Left lung (tissue), 4 donors: ENCODE measurements at regions not wholly inside any gene's neighbourhood (a gene's known extent, or its start where the extent isn't known, plus 50 kb on each side); places are given as distances from the start of the nearest gene placed in this dataset.
"Not testable (repeated sequence)": the region's sequence is repeated elsewhere in the genome, so short reads cannot be mapped to it uniquely, and the experiment has no call there.

Experiments
- ATAC-seq: fragments of 200-7000 bp; cut with Tn5 transposase; one replicate; pipeline ENCODE4 v1.9.1; 2020; ENCODE audit warnings: moderate library complexity
- DNase-seq, 4 donors: peaks; one replicate each; pipeline ENCODE4 v3.0.0-alpha.2; 2013 to 2020
- H3K27ac ChIP-seq, 2 donors: fragments of 200-600 bp; sonication (generic) in 1 of 2; one replicate each; pipeline versions ENCODE4 v1.5.0 to v1.8.0; 2020 to 2021
- H3K27me3 ChIP-seq, 2 donors: fragments of 200-600 bp; sonication (generic) in 1 of 2; one replicate each; pipeline versions ENCODE4 v1.5.0 to v1.8.0; 2020 to 2021
- H3K36me3 ChIP-seq, 2 donors: fragments of 200-600 bp; sonication (generic) in 1 of 2; one replicate each; pipeline versions ENCODE4 v1.5.0 to v1.8.0; 2020 to 2021
- H3K4me1 ChIP-seq, 2 donors: fragments of 200-600 bp; one replicate each; pipeline ENCODE4 v1.8.0; 2021
- H3K4me3 ChIP-seq, 2 donors: fragments of 200-600 bp; sonication (generic) in 1 of 2; one replicate each; pipeline versions ENCODE4 v1.5.0 to v1.8.0; 2020 to 2021; ENCODE audit warnings: mild to moderate bottlenecking in 1 of 2
- H3K9me3 ChIP-seq, 2 donors: fragments of 200-600 bp; sonication (generic) in 1 of 2; one replicate each; pipeline versions ENCODE4 v1.5.0 to v1.8.0; 2020 to 2021
- CTCF ChIP-seq, 2 donors: fragments of 200-600 bp; sonication (generic) in 1 of 2; IDR thresholded peaks; one replicate each; pipeline versions ENCODE4 v1.5.0 to v1.8.0; 2021; ENCODE audit warnings: antibody characterized with exemption in 2 of 2
- intact Hi-C, 2 donors: fragments of 100-400 bp; cut with DNase I; formaldehyde crosslinking; loops; one replicate each; pipeline versions ENCODE4 v1.11.2 to v1.14.2; 2022
- donor health status: DM: no; HTN: yes; CAD: no.
- donor health status: DM: no; HTN: no; CAD: no.

DNA sequence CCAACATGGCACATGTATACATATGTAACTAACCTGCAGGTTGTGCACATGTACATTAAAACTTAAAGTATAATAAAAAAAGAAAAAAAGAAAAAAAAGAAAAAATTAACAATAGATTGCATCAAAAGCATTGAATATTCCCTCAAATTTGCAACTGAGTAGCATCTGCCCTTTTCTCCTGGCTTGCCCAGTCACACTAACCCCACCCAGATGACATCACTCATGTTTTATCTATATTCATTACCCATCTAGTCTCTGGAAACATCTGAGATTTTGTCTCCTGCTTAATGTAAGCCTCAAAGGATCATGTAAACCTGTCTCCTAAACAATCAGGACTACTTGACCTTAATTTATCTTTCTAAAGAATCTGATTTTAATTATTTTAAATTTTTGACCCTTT, 706.8 kb downstream of the CD109 start:
- ATAC-seq (no peak), DNase-seq (no peak)
- Histone ChIP-seq H3K27me3 (no peaks in the 10 kb centered on the region), H3K4me3 (no peak overlapping the region), H3K36me3 (no peaks in the 10 kb centered on the region), H3K27ac (no peak overlapping the region), H3K4me1 (no peaks in the 10 kb centered on the region), H3K9me3 (no peaks in the 10 kb centered on the region)
- intact Hi-C loops = no loop called here
- no peak for TF ChIP-seq CTCF (IDR thresholded peaks at IDR 0.05)

DNA sequence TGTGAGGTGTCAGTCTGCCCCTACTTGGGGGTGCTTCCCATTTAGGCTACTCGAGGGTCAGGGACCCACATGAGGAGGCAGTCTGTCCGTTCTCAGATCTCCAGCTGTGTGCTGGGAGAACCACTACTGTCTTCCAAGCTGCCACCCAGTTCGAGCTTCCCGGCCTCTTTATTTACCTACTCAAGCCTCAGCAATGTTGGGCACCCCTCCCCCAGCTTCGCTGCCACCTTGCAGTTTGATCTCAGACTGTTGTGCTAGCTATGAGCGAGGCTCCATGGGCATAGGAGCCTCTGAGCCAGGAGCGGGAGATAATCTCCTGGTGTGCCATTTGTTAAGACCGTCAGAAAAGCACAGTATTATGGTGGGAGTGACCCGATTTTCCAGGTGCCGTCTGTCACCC, 682.4 kb downstream of the CD109 start:
- H3K4me3 ChIP-seq, H3K9me3 ChIP-seq, H3K27ac ChIP-seq, H3K4me1 ChIP-seq, H3K36me3 ChIP-seq, ATAC-seq, intact Hi-C loops, H3K27me3 ChIP-seq: not testable (repeated sequence)
- peak in 1 of 4 donors; percentile 13 for DNase-seq

GRCh38 chr6:74369556-74369993, 673.6 kb downstream of the CD109 start:
- Histone ChIP-seq H3K36me3 (no peaks in the 10 kb centered on the region), H3K27ac (no peak overlapping the region), H3K4me3 (no peak overlapping the region), H3K27me3 (no peaks in the 10 kb centered on the region), H3K4me1 (no peaks in the 10 kb centered on the region), H3K9me3 (no peaks in the 10 kb centered on the region)
- no peak for TF ChIP-seq CTCF (IDR thresholded peaks at IDR 0.05)
- intact Hi-C loops = no loop called here
- no peak for DNase-seq
- no peak for ATAC-seq

DNA sequence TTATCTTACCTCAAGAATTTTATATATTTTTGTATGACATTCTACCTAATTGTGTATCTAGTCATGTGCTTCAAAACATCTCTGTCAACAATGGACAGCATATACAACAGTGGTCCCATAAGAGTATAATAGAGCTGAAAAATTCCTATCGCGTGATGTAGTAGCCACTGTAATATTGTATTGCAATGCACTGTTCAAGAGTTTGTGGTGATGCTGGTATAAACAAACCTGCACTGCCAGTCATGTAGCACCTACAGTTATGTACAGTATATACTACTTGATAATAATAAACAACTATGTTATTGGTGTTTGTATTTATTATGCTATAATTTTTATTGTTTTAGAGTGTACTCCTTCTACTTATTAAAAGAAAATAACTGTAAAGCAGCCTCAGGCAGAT, 672.7 kb downstream of the CD109 start:
- no peak for ATAC-seq
- no peak overlapping the region for H3K4me3 ChIP-seq
- no peaks in the 10 kb centered on the region for H3K36me3 ChIP-seq
- intact Hi-C loops = no loop called here
- no peak for DNase-seq
- H3K9me3 ChIP-seq = no peaks in the 10 kb centered on the region
- no peaks in the 10 kb centered on the region for H3K4me1 ChIP-seq
- H3K27me3 ChIP-seq = no peaks in the 10 kb centered on the region
- no peak for TF ChIP-seq CTCF (IDR thresholded peaks at IDR 0.05)
- no peak overlapping the region for H3K27ac ChIP-seq

DNA sequence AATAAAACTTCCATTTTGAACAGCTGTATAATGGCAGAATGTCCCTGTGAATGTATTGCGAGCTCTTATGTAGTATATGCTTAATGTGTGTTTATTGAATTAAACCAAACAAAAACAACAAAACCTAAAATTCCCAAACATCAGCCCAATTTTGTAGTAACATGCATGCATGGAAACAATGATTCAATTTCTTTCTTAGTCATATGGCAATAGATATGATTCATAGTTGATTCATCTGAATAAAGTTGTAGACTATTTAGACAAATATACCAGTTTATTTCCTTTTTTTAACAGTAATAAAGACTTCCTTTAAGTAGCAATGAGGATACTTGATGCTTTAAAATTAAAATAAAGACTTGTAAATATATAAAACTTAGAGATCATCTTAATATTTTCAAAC, 670.6 kb downstream of the CD109 start:
- Histone ChIP-seq H3K27ac (no peak overlapping the region), H3K4me3 (no peak overlapping the region), H3K4me1 (no peaks in the 10 kb centered on the region), H3K27me3 (no peaks in the 10 kb centered on the region), H3K9me3 (no peaks in the 10 kb centered on the region), H3K36me3 (no peaks in the 10 kb centered on the region)
- DNase-seq (no peak), ATAC-seq (no peak)
- TF ChIP-seq CTCF (IDR thresholded peaks at IDR 0.05) = no peak
- intact Hi-C loops = no loop called here

DNA sequence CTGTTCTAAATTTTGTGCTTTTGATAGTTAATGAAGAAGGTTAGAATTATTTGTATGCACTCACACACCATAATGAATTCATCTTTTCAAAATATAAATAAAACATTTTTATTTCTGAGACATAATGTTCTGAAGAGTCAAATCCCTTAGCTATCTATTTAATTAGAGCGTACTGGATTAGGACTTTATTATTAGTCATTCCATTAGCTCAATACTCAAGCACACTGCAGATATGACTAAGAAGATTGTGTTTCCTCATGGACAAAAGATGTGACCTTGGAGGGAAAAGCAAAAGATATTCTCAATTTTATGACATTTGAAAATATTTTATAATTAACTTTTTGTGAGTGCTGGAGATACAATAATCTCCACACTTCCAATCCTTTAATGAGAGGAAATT, 666.4 kb downstream of the CD109 start:
- no peak for TF ChIP-seq CTCF (IDR thresholded peaks at IDR 0.05)
- no peaks in the 10 kb centered on the region for H3K27me3 ChIP-seq
- intact Hi-C loops = no loop called here
- H3K4me3 ChIP-seq = no peak overlapping the region
- H3K9me3 ChIP-seq = no peaks in the 10 kb centered on the region
- no peaks in the 10 kb centered on the region for H3K36me3 ChIP-seq
- no peak for DNase-seq
- no peak for ATAC-seq
- no peaks in the 10 kb centered on the region for H3K4me1 ChIP-seq
- no peak overlapping the region for H3K27ac ChIP-seq
